Spleen (tissue), 11 donors: ENCODE measurements at regions not wholly inside any gene's neighbourhood (a gene's known extent, or its start where the extent isn't known, plus 50 kb on each side); places are given as distances from the start of the nearest gene placed in this dataset.

Experiments used
- DNase-seq: peaks from one replicate; pipeline ENCODE4 v3.0.0-alpha.2; 2020
- H3K27ac ChIP-seq, 8 donors: fragments of 200-600 bp; sonication (generic) in 7 of 8; 1 replicate in 4 of 8; 2 replicates in 4 of 8; pipeline versions ENCODE4 v1.5.0 to v1.8.0; 2016 to 2021; ENCODE audit warnings: inconsistent platforms in 4 of 8, mild to moderate bottlenecking in 4 of 8, moderate library complexity in 1 of 8
- H3K27me3 ChIP-seq, 7 donors: fragments of 200-600 bp; sonication (generic) in 6 of 7; replicated peaks in 1 of 7; 1 replicate in 4 of 7; 2 replicates in 3 of 7; pipeline versions ENCODE4 v1.5.0 to v1.8.0; 2016 to 2021; ENCODE audit warnings: inconsistent platforms in 3 of 7, mild to moderate bottlenecking in 1 of 7
- H3K36me3 ChIP-seq, 6 donors: fragments of 200-600 bp; sonication (generic) in 5 of 6; 1 replicate in 4 of 6; 2 replicates in 2 of 6; pipeline versions ENCODE4 v1.5.0 to v1.8.0; 2016 to 2021; ENCODE audit warnings: inconsistent platforms in 2 of 6
- H3K4me1 ChIP-seq, 6 donors: fragments of 200-600 bp; sonication (generic) in 5 of 6; 1 replicate in 3 of 6; 2 replicates in 3 of 6; pipeline versions ENCODE4 v1.5.0 to v1.8.0; 2016 to 2021; ENCODE audit warnings: inconsistent platforms in 3 of 6
- H3K4me3 ChIP-seq, 8 donors: fragments of 200-600 bp; sonication (generic) in 7 of 8; 1 replicate in 4 of 8; 2 replicates in 4 of 8; pipeline versions ENCODE4 v1.5.0 to v1.8.0; 2016 to 2021; ENCODE audit warnings: inconsistent platforms in 4 of 8, mild to moderate bottlenecking in 4 of 8, moderate library complexity in 2 of 8
- H3K9me3 ChIP-seq, 8 donors: fragments of 200-600 bp; sonication (generic) in 7 of 8; 1 replicate in 4 of 8; 2 replicates in 4 of 8; pipeline versions ENCODE4 v1.5.0 to v1.8.0; 2016 to 2021; ENCODE audit warnings: inconsistent platforms in 4 of 8
- CTCF ChIP-seq, 11 experiments: fragments of 200-600 bp in 7 of 11; fragments of 450-650 bp in 4 of 11; sonication (generic) in 4 of 11; IDR thresholded peaks in 8 of 11; conservative IDR thresholded peaks in 3 of 11; 1 replicate in 7 of 11; 2 replicates in 4 of 11; pipeline versions ENCODE4 v1.4.0 to v1.8.0; 2016 to 2021; ENCODE audit warnings: antibody characterized with exemption in 11 of 11, inconsistent platforms in 4 of 11, mild to moderate bottlenecking in 1 of 11
- POLR2A ChIP-seq, 3 donors: fragments of 450-650 bp; IDR thresholded peaks; one replicate each; pipeline ENCODE4 v1.5.1; 2017; ENCODE audit warnings: antibody characterized with exemption in 3 of 3, mild to moderate bottlenecking in 1 of 3
- POLR2AphosphoS5 ChIP-seq, 3 donors: sonication (generic); formaldehyde crosslinking; IDR thresholded peaks; one replicate each; pipeline ENCODE4 v1.5.1; 2017; ENCODE audit warnings: antibody characterized with exemption in 3 of 3
- WGBS, 5 donors: extraction: QIAGEN DNeasy Blood & Tissue Kit in 3 of 5; methylation state at CpG; one replicate each; pipeline versions ENCODE4 v1.1.5 to v1.1.7; 2013 to 2018; 5-methylcytosine and 5-hydroxymethylcytosine counted together
- intact Hi-C: fragments of 100-400 bp; cut with DNase I; formaldehyde crosslinking; loops from one replicate; pipeline ENCODE4 v1.15.0; 2023; ENCODE audit warnings: low total_unique reads
- donor health status: healthy with polysubstance abuse.
- donor health status: DM: no; HTN: no; CAD: no; lungs with moderate emphysema.
- donor health status: DM: no; HTN: no; CAD: no.
- donor health status: Bipolar disorder and iron deficiency.
- donor health status: healthy.
- donor health status: DM: no; HTN: no; CAD: no.
- donor health status: DM: yes; HTN: yes; CAD: no.

- DNase-seq, result no peak
- Histone ChIP-seq H3K4me3 (no peak overlapping the region), H3K9me3 (peaks cover 0 to 24% (median 16%) of the 10 kb centered on the region in 8 donors), H3K36me3 (no peaks in the 10 kb centered on the region), H3K27ac (no peak overlapping the region), H3K27me3 (peaks cover 0 to 4% (median 0%) of the 10 kb centered on the region in 7 donors), H3K4me1 (no peaks in the 10 kb centered on the region)
- intact Hi-C loops, result no loop called here
- WGBS, 5 donors, result 68 to 77% (median 75%) methylated on average over 6 of the region's 6 CpGs
- TF ChIP-seq POLR2A (IDR thresholded peaks at IDR 0.05) (no peak), CTCF (IDR thresholded peaks at IDR 0.05 in 8 of 11, conservative IDR thresholded peaks at IDR 0.05 in 3 of 11) (no peak), POLR2AphosphoS5 (IDR thresholded peaks at IDR 0.05) (no peak)
Measured at GRCh38 chr22:27260087-27260698, 541.4 kb downstream of the MN1 start.

GRCh38 chr22:27262361-27262760 is 539.2 kb downstream of the MN1 start:
- no peak overlapping the region for H3K4me3 ChIP-seq
- H3K27ac ChIP-seq, result no peak overlapping the region
- peaks cover 0 to 4% (median 0%) of the 10 kb centered on the region in 7 donors for H3K27me3 ChIP-seq
- intact Hi-C loops, result no loop called here
- 65 to 76% (median 69%) methylated on average over 10 of the region's 10 CpGs for whole genome bisulfite sequencing, 5 donors
- no peaks in the 10 kb centered on the region for H3K4me1 ChIP-seq
- DNase-seq, result no peak
- H3K36me3 ChIP-seq, result no peaks in the 10 kb centered on the region
- TF ChIP-seq POLR2A (IDR thresholded peaks at IDR 0.05) (no peak), CTCF (IDR thresholded peaks at IDR 0.05 in 8 of 11, conservative IDR thresholded peaks at IDR 0.05 in 3 of 11) (no peak), POLR2AphosphoS5 (IDR thresholded peaks at IDR 0.05) (no peak)
- H3K9me3 ChIP-seq, result peaks cover 0 to 7% (median 0%) of the 10 kb centered on the region in 8 donors

GRCh38 chr22:27264184-27264583 is 537.4 kb downstream of the MN1 start:
- TF ChIP-seq POLR2AphosphoS5 (IDR thresholded peaks at IDR 0.05) (no peak), CTCF (IDR thresholded peaks at IDR 0.05 in 8 of 11, conservative IDR thresholded peaks at IDR 0.05 in 3 of 11) (no peak), POLR2A (IDR thresholded peaks at IDR 0.05) (no peak)
- WGBS, 5 donors, result 60 to 79% (median 70%) methylated on average over 6 of the region's 6 CpGs

GRCh38 chr22:27267145-27267544 is 534.4 kb downstream of the MN1 start:
- 86 to 97% (median 95%) methylated on average over 7 of the region's 7 CpGs for WGBS, 5 donors
- H3K36me3 ChIP-seq, result no peaks in the 10 kb centered on the region

More at GRCh38 chr22:27264184-27264583, 537.4 kb downstream of the MN1 start:
- H3K27me3 ChIP-seq, result peaks cover 0 to 4% (median 0%) of the 10 kb centered on the region in 7 donors
- DNase-seq, result no peak
- H3K4me3 ChIP-seq, result no peak overlapping the region
- intact Hi-C loops, result no loop called here
- no peaks in the 10 kb centered on the region for H3K4me1 ChIP-seq
- H3K36me3 ChIP-seq, result no peaks in the 10 kb centered on the region
- peaks cover 0 to 7% (median 0%) of the 10 kb centered on the region in 8 donors for H3K9me3 ChIP-seq
- no peak overlapping the region for H3K27ac ChIP-seq

More at GRCh38 chr22:27267145-27267544, 534.4 kb downstream of the MN1 start:
- peaks cover 0 to 7% (median 0%) of the 10 kb centered on the region in 8 donors for H3K9me3 ChIP-seq
- H3K4me3 ChIP-seq, result no peak overlapping the region
- intact Hi-C loops, result no loop called here
- TF ChIP-seq CTCF (IDR thresholded peaks at IDR 0.05 in 8 of 11, conservative IDR thresholded peaks at IDR 0.05 in 3 of 11) (no peak), POLR2A (IDR thresholded peaks at IDR 0.05) (no peak), POLR2AphosphoS5 (IDR thresholded peaks at IDR 0.05) (no peak)
- no peaks in the 10 kb centered on the region for H3K4me1 ChIP-seq
- no peak for DNase-seq
- H3K27me3 ChIP-seq, result peaks cover 0 to 27% (median 0%) of the 10 kb centered on the region in 7 donors
- no peak overlapping the region for H3K27ac ChIP-seq
